GM21825 (cell line): ENCODE measurements at regions not wholly inside any gene's neighbourhood (a gene's known extent, or its start where the extent isn't known, plus 50 kb on each side); places are given as distances from the start of the nearest gene placed in this dataset.
A peak's percentile ranks its signal among the peaks of the same experiment; 100 is the strongest.

Experiments used
- ATAC-seq: cut with Tn5 transposase; IDR thresholded peaks from one replicate; pipeline ENCODE4 v1.9.1; 2021; ENCODE audit warnings: mild to moderate bottlenecking, moderate library complexity; ENCODE audit not compliant: unreplicated experiment

- ATAC-seq = no peak
These were observed 129.6 kb upstream of the MKLN1 start for GRCh38 chr7:131197920-131198615.

GRCh38 chr7:131202451-131202850 lies 125.2 kb upstream of the MKLN1 start:
- no peak for ATAC-seq

- no peak for ATAC-seq
These were observed 124.2 kb upstream of the MKLN1 start for GRCh38 chr7:131203291-131203976.

GRCh38 chr7:131208777-131209176 lies 118.9 kb upstream of the MKLN1 start:
- ATAC-seq = no peak

- no peak for ATAC-seq
These were observed 117.1 kb upstream of the MKLN1 start for GRCh38 chr7:131210618-131211017.

GRCh38 chr7:131211500-131211899 lies 116.2 kb upstream of the MKLN1 start:
- ATAC-seq = no peak

GRCh38 chr7:131212114-131212513 lies 115.6 kb upstream of the MKLN1 start:
- no peak for ATAC-seq

- no peak for ATAC-seq
These were observed 108.9 kb upstream of the MKLN1 start for GRCh38 chr7:131218727-131219128.

- no peak for ATAC-seq
These were observed 108.2 kb upstream of the MKLN1 start for GRCh38 chr7:131219312-131220041.

- ATAC-seq = no peak
These were observed 106.6 kb upstream of the MKLN1 start for GRCh38 chr7:131221061-131221460.

- no peak for ATAC-seq
These were observed 105.5 kb upstream of the MKLN1 start for GRCh38 chr7:131222171-131222570.

- ATAC-seq = no peak
These were observed 104.5 kb upstream of the MKLN1 start for GRCh38 chr7:131223151-131223550.

GRCh38 chr7:131224996-131225395 lies 102.7 kb upstream of the MKLN1 start:
- ATAC-seq = no peak

- peak; percentile 56 for ATAC-seq
These were observed 101.8 kb upstream of the MKLN1 start for GRCh38 chr7:131225619-131226513.

GRCh38 chr7:131226514-131226865 lies 101.2 kb upstream of the MKLN1 start:
- no peak for ATAC-seq

GRCh38 chr7:131231381-131232220 lies 96.1 kb upstream of the MKLN1 start:
- ATAC-seq = peak; percentile 77

- no peak for ATAC-seq
These were observed 94.9 kb upstream of the MKLN1 start for GRCh38 chr7:131232768-131233167.

GRCh38 chr7:131233193-131233592 lies 94.5 kb upstream of the MKLN1 start:
- ATAC-seq = no peak

- no peak for ATAC-seq
These were observed 92.8 kb upstream of the MKLN1 start for GRCh38 chr7:131234719-131235488.
